HEK293T (cell line): ENCODE measurements at regions not wholly inside any gene's neighbourhood (a gene's known extent, or its start where the extent isn't known, plus 50 kb on each side); places are given as distances from the start of the nearest gene placed in this dataset.

ENCODE experiments used
- CTCF ChIA-PET: fragments of 350-600 bp; formaldehyde crosslinking; extraction: SDS; loops from one replicate; lab custom pipeline; 2021; ENCODE audit warnings: antibody characterized with exemption, inconsistent platforms; lab: Yijun Ruan, JAX
- POLR2A ChIA-PET: fragments of 350-600 bp; formaldehyde crosslinking; extraction: SDS; loops from one replicate; lab custom pipeline; 2020; ENCODE audit warnings: antibody characterized with exemption, inconsistent platforms; lab: Yijun Ruan, JAX
- DNase-seq: peaks from one replicate; pipeline ENCODE4 v3.0.0; 2012; ENCODE audit warnings: mixed read lengths; ENCODE audit errors: extremely low spot score
- ARNT ChIP-seq: fragments of 450-650 bp; IDR thresholded peaks from 2 replicates; pipeline ENCODE4 v1.6.1; 2017; ENCODE audit warnings: mild to moderate bottlenecking
- BHLHE40 ChIP-seq: fragments of 450-650 bp; IDR thresholded peaks from 2 replicates; pipeline ENCODE4 v1.6.1; 2016; ENCODE audit warnings: mild to moderate bottlenecking, moderate library complexity, borderline replicate concordance
- CTBP1 ChIP-seq: fragments of 450-650 bp; IDR thresholded peaks from 2 replicates; pipeline ENCODE4 v1.6.1; 2016; ENCODE audit warnings: borderline replicate concordance
- ELF4 ChIP-seq: fragments of 450-650 bp; IDR thresholded peaks from 2 replicates; pipeline ENCODE4 v1.6.1; 2017; ENCODE audit warnings: antibody characterized with exemption
- FOXA1 ChIP-seq: fragments of 450-650 bp; IDR thresholded peaks from 2 replicates; pipeline ENCODE4 v1.6.1; 2016; ENCODE audit warnings: mild to moderate bottlenecking
- FOXK2 ChIP-seq: fragments of 450-650 bp; IDR thresholded peaks from 2 replicates; pipeline ENCODE4 v1.6.1; 2016; ENCODE audit warnings: mild to moderate bottlenecking
- FOXM1 ChIP-seq: fragments of 450-650 bp; IDR thresholded peaks from 2 replicates; pipeline ENCODE4 v1.6.1; 2017; ENCODE audit warnings: mild to moderate bottlenecking, borderline replicate concordance
- HDGF ChIP-seq: fragments of 450-650 bp; IDR thresholded peaks from 2 replicates; pipeline ENCODE4 v1.6.1; 2017; ENCODE audit warnings: antibody characterized with exemption, borderline replicate concordance
- L3MBTL2 ChIP-seq: fragments of 450-650 bp; conservative IDR thresholded peaks from 2 replicates; pipeline ENCODE4 v1.6.1; 2016; ENCODE audit warnings: mild to moderate bottlenecking
- LEF1 ChIP-seq: fragments of 450-650 bp; IDR thresholded peaks from 2 replicates; pipeline ENCODE4 v1.6.1; 2017; ENCODE audit warnings: mild to moderate bottlenecking, borderline replicate concordance
- NFRKB ChIP-seq: fragments of 450-650 bp; IDR thresholded peaks from 2 replicates; pipeline ENCODE4 v1.6.1; 2016; ENCODE audit warnings: mild to moderate bottlenecking, moderate library complexity
- SP1 ChIP-seq: fragments of 450-650 bp; IDR thresholded peaks from 2 replicates; pipeline ENCODE4 v1.6.1; 2017
- SUZ12 ChIP-seq: fragments of 450-650 bp; IDR thresholded peaks from 2 replicates; pipeline ENCODE4 v1.6.1; 2016; ENCODE audit warnings: mild to moderate bottlenecking
- TARDBP ChIP-seq: fragments of 450-650 bp; IDR thresholded peaks from 2 replicates; pipeline ENCODE4 v1.6.1; 2016
- ZNF384 ChIP-seq: fragments of 450-650 bp; IDR thresholded peaks from 2 replicates; pipeline ENCODE4 v1.6.1; 2016
- TF ChIP-seq, protein P1 (sequence below): fragments of 450-650 bp; IDR thresholded peaks from 2 replicates; pipeline ENCODE4 v1.6.1; 2016

- no peak for TF ChIP-seq ELF4
- TF ChIP-seq ZNF384, result no peak
- no peak for TF ChIP-seq FOXA1
- ChIA-PET CTCF (no interaction called here), POLR2A (interaction anchor here (1.3 kb wide), 1 partner anchor 12 kb away, joined by 3 read pairs; no protein-coding TSS in a partner anchor)
- DNase-seq, result no peak
Measured at GRCh38 chr10:33791272-33791660, 456.8 kb upstream of the NRP1 start.

GRCh38 chr10:33790521-33791271, 456.2 kb upstream of the NRP1 start:
- TF ChIP-seq FOXK2 (no peak), SP1 (no peak), CTBP1 (no peak), ARNT (no peak), HDGF (no peak), BHLHE40 (no peak), NFRKB (no peak), ELF4 (no peak), ZNF384 (no peak), SUZ12 (no peak), FOXM1 (no peak), FOXA1 (no peak), TARDBP (no peak), LEF1 (no peak)
- DNase-seq, result no peak
- ChIA-PET CTCF (no interaction called here), POLR2A (interaction anchor here (1.3 kb wide), 1 partner anchor 11 kb away, joined by 3 read pairs; no protein-coding TSS in a partner anchor)

GRCh38 chr10:33783557-33783956, 449.1 kb upstream of the NRP1 start:
- POLR2A ChIA-PET, result no interaction called here
- CTCF ChIA-PET, result no interaction called here
- no peak for DNase-seq
- TF ChIP-seq LEF1 (no peak), ARNT (no peak), FOXM1 (no peak), ELF4 (no peak), SP1 (no peak), SUZ12 (no peak), FOXA1 (no peak), BHLHE40 (no peak), HDGF (no peak), ZNF384 (no peak), NFRKB (no peak), FOXK2 (no peak), L3MBTL2 (no peak), CTBP1 (no peak)
- TF ChIP-seq, protein P1, sequence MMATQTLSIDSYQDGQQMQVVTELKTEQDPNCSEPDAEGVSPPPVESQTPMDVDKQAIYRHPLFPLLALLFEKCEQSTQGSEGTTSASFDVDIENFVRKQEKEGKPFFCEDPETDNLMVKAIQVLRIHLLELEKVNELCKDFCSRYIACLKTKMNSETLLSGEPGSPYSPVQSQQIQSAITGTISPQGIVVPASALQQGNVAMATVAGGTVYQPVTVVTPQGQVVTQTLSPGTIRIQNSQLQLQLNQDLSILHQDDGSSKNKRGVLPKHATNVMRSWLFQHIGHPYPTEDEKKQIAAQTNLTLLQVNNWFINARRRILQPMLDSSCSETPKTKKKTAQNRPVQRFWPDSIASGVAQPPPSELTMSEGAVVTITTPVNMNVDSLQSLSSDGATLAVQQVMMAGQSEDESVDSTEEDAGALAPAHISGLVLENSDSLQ, result no peak

- no peak for DNase-seq
- TF ChIP-seq FOXM1 (no peak), BHLHE40 (no peak), ARNT (no peak), L3MBTL2 (no peak), LEF1 (no peak), ELF4 (no peak), ZNF384 (no peak), SP1 (no peak), SUZ12 (no peak), CTBP1 (no peak), FOXK2 (no peak)
- POLR2A ChIA-PET, result no interaction called here
- CTCF ChIA-PET, result no interaction called here
Measured at GRCh38 chr10:33783078-33783477, 448.6 kb upstream of the NRP1 start.

DNA sequence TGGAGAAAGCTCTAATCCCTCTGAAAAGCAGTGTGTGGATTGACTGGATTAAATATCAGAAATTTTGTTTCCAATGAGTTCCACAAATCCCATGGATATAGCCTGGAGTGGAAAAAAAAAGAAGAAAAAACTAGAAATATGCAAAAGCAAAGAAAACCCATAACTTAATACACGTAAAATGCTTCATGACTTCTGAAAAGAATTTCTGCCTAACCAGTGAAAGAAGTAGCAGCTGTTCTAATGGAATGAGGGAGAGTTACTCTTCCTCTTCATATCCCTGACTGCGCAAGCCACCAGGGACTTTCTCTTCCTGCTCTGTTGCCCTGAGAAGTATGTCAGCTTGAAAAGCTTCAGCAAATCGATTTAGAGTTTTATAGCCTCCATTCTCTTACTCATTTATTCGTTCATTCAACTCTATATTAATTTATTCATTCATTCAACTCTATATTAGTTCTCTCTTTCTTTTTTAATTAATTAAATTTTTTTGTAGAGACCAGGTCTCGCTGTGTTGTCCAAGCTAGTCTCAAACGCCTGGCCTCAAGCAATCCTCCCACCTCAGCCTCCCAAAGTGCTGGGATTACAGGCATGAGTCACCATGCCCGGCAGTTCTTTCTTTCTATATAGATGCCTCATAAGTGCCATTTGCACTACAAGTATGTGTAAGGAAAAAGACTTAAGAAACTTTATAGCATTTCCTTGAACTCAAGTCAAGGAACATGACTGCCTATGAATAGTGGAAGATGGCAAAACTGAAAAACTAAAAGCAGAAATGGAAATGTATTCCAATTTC, 447.3 kb upstream of the NRP1 start:
- no peak for TF ChIP-seq LEF1
- no peak for TF ChIP-seq SUZ12
- no peak for TF ChIP-seq FOXM1
- TF ChIP-seq, protein P1, result no peak
- TF ChIP-seq L3MBTL2, result no peak
- no peak for TF ChIP-seq ELF4
- TF ChIP-seq ZNF384, result no peak
- TF ChIP-seq FOXK2, result no peak
- TF ChIP-seq HDGF, result no peak
- TF ChIP-seq BHLHE40, result no peak
- CTCF ChIA-PET, result interaction anchor here (1.7 kb wide), 1 partner anchor 454 kb away, joined by 4 read pairs; no protein-coding TSS in a partner anchor
- DNase-seq, result no peak
- POLR2A ChIA-PET, result no interaction called here

DNA sequence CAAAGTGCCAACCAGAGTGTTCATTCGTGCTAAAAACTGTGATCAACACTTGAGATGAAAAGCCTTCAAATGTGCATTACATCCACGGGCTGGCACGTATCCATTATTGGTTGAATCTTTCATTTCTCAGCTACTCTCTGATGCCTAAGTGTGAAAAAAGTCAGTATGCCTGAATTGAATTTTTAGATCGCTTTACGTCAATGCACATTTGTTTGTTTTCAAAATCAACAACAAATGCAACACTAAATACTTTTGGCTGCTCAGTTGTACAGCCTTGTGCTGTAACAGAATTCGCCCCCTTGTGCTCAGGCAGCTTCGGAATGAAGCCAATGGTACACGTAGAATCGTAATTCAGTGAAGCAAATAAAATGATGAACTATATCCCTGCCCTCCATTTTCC, 446.5 kb upstream of the NRP1 start:
- ChIA-PET CTCF (interaction anchor here (1.7 kb wide), 1 partner anchor 453 kb away, joined by 4 read pairs; no protein-coding TSS in a partner anchor), POLR2A (no interaction called here)
- no peak for DNase-seq
- no peak for TF ChIP-seq BHLHE40
- TF ChIP-seq ELF4, result no peak
- TF ChIP-seq FOXM1, result no peak
